ENCODE measurements at regions not wholly inside any gene's neighbourhood (a gene's known extent, or its start where the extent isn't known, plus 50 kb on each side); places are given as distances from the start of the nearest gene placed in this dataset.

GRCh38 chr3:19070325-19070724, 78.0 kb upstream of the KCNH8 start:
- TF ChIP-seq CTCF (conservative IDR thresholded peaks at IDR 0.05), result no peak
- TF ChIP-seq EZH2 (IDR thresholded peaks at IDR 0.05; ENCODE audit: low read depth), result no peak
